Skeletal muscle tissue (tissue), 3 donors: ENCODE measurements at regions not wholly inside any gene's neighbourhood (a gene's known extent, or its start where the extent isn't known, plus 50 kb on each side); places are given as distances from the start of the nearest gene placed in this dataset.

Experiments used
- H3K27ac ChIP-seq: one replicate; pipeline ENCODE4 v1.7.0; 2013; ENCODE audit warnings: mild to moderate bottlenecking, low read depth, low read length, inconsistent platforms
- H3K27me3 ChIP-seq, 3 donors: one replicate each; pipeline ENCODE4 v1.7.0; 2013; ENCODE audit warnings: low read length in 3 of 3; ENCODE audit not compliant: control insufficient read depth in 3 of 3, insufficient read depth in 3 of 3
- H3K36me3 ChIP-seq, 3 donors: one replicate each; pipeline ENCODE4 v1.7.0; 2013; ENCODE audit warnings: low read length in 3 of 3; ENCODE audit not compliant: control insufficient read depth in 3 of 3, insufficient read depth in 3 of 3
- H3K4me1 ChIP-seq, 3 donors: one replicate each; pipeline ENCODE4 v1.7.0; 2013; ENCODE audit warnings: low read length in 3 of 3, mild to moderate bottlenecking in 3 of 3; ENCODE audit not compliant: control insufficient read depth in 3 of 3, insufficient read depth in 3 of 3
- H3K4me3 ChIP-seq, 3 donors: one replicate each; pipeline ENCODE4 v1.7.0; 2013; ENCODE audit warnings: low read length in 3 of 3
- H3K9ac ChIP-seq, 3 donors: one replicate each; pipeline ENCODE4 v1.7.0; 2013; ENCODE audit warnings: low read length in 3 of 3, mild to moderate bottlenecking in 3 of 3, moderate library complexity in 2 of 3, low read depth in 1 of 3
- H3K9me3 ChIP-seq, 3 donors: one replicate each; pipeline ENCODE4 v1.7.0; 2013; ENCODE audit warnings: low read length in 3 of 3; ENCODE audit not compliant: control insufficient read depth in 3 of 3
- donor health status: Osteomylitis.

DNA sequence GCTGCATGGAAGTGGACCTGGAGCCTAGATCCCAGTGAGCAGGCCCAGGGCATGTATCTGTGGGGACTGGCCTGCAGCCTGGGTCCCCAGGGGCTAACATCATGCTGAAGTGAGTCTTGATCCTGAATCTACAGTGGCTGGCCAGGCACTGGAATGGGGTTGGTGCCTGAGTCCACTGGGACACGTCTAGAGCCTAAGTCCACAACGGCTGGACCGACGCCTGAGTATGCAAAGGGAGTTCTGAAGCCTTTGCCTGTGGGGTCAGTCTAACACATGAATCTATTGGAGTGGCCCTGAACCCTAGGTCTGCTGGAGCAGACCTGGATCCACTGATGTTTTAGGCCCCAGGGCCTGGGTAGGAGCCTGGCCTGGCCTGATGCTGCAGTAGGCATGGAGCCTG lies 665.5 kb downstream of the DCDC2C start:
- no peaks in the 10 kb centered on the region for H3K27me3 ChIP-seq
- H3K4me3 ChIP-seq = no peak overlapping the region
- H3K36me3 ChIP-seq = no peaks in the 10 kb centered on the region
- no peaks in the 10 kb centered on the region for H3K4me1 ChIP-seq
- H3K9ac ChIP-seq = no peak overlapping the region
- H3K27ac ChIP-seq = no peak overlapping the region
- peaks cover 0 to 6% (median 0%) of the 10 kb centered on the region in 3 donors for H3K9me3 ChIP-seq

DNA sequence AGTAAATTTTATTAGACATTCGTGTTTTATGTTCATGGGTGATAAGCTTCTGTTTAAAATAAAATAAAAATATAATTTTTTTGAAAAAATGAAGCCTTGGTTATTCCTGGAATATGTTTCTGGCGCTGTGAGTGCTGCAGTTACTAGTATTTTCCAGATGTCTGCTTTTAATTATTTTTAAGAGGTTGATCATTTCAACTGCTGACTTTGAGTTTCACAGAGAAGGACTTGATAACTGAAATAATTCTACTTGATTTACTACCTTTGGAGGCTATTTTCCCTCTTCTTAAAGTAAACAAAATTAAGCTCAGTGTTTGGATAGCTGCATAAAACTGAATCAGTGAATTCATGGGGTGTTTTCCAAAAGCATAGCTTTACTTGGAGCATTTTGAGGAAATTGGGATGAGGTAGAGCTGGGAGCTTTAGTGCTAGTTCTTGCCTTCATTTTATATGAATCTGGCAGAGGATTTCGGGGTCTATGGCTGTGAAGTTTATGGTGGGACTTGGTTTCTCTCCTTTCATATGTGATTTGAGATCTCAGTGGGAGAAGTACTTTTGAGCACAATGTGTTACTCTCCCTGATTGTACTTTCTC lies 666.5 kb downstream of the DCDC2C start:
- Histone ChIP-seq H3K36me3 (no peaks in the 10 kb centered on the region), H3K27ac (no peak overlapping the region)

DNA sequence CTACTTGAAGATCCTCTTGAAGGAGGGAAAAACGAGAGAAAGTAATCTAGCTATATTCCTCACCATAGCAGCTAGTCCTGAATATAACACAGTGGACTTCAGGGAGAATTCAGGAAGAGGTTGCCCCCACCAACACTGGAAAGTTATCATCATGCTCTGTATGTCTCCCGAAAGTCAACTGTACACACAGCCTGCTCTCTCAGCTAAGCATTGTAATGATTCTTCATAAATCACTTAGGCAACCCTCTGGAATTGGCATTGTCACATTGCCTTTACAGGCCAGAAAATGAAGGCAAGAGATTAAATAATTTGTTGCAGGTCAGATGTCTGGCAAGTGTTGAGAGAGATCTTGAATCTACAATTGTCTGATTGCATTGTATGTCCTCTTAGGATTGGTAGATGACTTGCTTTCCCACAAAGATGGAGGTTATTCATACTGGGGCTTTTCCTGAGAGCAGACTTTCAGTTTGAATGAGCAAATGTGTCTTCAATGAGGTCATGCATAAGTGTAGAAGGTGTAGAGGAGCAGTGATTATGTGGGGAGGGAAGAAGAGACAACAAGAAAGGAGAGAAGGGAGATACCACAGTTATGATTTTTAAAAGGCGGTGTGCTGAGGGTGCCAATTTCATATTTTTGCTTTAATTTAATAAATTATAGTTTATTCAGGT lies 667.2 kb downstream of the DCDC2C start:
- H3K36me3 ChIP-seq = no peaks in the 10 kb centered on the region
- peaks cover 0 to 6% (median 0%) of the 10 kb centered on the region in 3 donors for H3K9me3 ChIP-seq
- no peak overlapping the region for H3K4me3 ChIP-seq
- H3K27ac ChIP-seq = no peak overlapping the region
- H3K27me3 ChIP-seq = no peaks in the 10 kb centered on the region
- H3K9ac ChIP-seq = no peak overlapping the region
- no peaks in the 10 kb centered on the region for H3K4me1 ChIP-seq

More for the DNA sequence above, 666.5 kb downstream of the DCDC2C start:
- Histone ChIP-seq H3K27me3 (no peaks in the 10 kb centered on the region), H3K9me3 (peaks cover 0 to 6% (median 0%) of the 10 kb centered on the region in 3 donors), H3K4me1 (no peaks in the 10 kb centered on the region), H3K4me3 (no peak overlapping the region), H3K9ac (no peak overlapping the region)

DNA sequence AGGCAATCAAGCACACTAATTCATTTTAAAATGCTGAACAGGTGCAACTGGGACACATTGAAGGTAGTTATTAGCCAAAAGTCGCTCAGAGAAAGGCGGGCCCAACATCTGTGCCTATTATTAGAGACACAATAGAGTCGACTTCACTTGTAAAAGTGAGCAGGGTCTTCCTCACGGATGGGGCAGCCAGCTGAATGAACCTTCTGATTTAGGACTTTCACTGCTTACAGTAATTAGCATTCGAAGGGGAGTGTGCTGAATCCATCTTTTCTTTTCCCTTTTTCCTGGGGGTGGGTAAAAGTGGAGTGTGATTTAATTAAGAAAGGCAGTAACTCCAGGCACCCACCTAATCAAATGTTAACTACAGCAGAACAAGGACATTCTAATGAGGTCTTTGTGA lies 677.7 kb downstream of the DCDC2C start:
- Histone ChIP-seq H3K36me3 (no peaks in the 10 kb centered on the region), H3K27ac (no peak overlapping the region), H3K9me3 (no peaks in the 10 kb centered on the region), H3K9ac (no peak overlapping the region), H3K27me3 (no peaks in the 10 kb centered on the region), H3K4me3 (no peak overlapping the region), H3K4me1 (no peaks in the 10 kb centered on the region)

DNA sequence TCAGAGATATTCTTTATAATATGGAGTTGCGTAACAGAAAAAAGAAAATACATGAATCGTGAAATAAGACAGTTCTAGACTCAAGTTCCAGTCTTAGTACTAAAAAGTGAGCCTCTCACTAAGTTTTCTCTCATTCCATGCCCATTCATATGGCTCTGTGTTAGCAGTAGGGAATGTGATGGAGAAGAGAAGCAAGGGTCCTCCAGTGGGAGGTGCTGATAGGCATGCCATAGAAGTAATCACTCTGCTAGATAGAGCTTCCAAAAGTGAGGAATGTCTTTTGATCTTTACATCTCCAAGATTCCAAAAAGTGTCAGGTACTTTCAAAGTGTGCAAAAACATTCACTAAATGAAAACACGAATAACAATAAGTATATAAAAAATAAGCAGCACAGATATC lies 678.4 kb downstream of the DCDC2C start:
- Histone ChIP-seq H3K4me1 (no peaks in the 10 kb centered on the region), H3K36me3 (no peaks in the 10 kb centered on the region), H3K9ac (no peak overlapping the region), H3K9me3 (no peaks in the 10 kb centered on the region), H3K27me3 (no peaks in the 10 kb centered on the region), H3K4me3 (no peak overlapping the region), H3K27ac (no peak overlapping the region)

DNA sequence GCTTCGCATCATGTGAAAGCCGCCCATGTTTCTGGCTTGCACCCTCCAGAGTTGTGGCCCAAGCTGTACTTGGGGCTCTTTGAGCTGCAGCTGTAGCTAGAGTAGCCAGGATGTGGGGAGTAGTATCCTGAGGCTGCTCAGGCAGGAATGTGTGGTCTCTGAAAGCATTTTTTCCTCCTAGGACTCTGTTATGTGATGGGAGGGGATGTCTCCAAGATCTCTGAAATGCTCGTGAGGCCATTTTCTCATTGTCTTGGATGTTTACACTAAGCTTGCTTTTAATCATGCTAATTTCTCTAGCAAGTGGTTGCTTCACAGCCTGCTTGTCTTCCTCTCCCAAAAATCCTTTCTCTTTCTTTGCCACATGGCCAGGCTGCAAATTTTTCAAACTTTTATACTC lies 687.6 kb downstream of the DCDC2C start:
- no peak overlapping the region for H3K27ac ChIP-seq
- no peaks in the 10 kb centered on the region for H3K36me3 ChIP-seq
- no peaks in the 10 kb centered on the region for H3K4me1 ChIP-seq
- H3K9me3 ChIP-seq = peaks cover 0 to 2% (median 0%) of the 10 kb centered on the region in 3 donors
- no peaks in the 10 kb centered on the region for H3K27me3 ChIP-seq
- H3K4me3 ChIP-seq = no peak overlapping the region
- H3K9ac ChIP-seq = no peak overlapping the region

DNA sequence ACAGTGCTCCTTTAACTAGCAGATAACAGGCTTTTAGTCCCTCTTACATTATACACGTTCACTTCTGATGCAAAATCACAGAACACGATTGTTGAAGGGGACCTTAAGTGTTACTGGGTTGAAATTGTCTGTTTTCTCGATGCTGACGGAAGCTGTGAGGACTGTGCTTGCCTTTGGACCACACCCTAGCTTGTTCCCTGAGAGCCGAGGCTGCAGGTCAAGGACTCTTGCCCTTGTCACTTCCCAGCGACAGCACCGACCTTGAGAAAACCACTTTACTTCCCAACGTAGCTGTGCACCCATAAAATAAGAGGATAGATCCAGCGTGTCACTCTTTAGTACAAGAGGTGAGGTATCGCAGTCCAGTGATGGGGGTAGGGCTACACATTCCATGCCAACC lies 701.0 kb downstream of the DCDC2C start:
- no peaks in the 10 kb centered on the region for H3K36me3 ChIP-seq
- peaks cover 0 to 3% (median 0%) of the 10 kb centered on the region in 3 donors for H3K9me3 ChIP-seq
- H3K27me3 ChIP-seq = no peaks in the 10 kb centered on the region
- H3K27ac ChIP-seq = no peak overlapping the region
- H3K9ac ChIP-seq = no peak overlapping the region
- H3K4me3 ChIP-seq = no peak overlapping the region
- no peaks in the 10 kb centered on the region for H3K4me1 ChIP-seq

DNA sequence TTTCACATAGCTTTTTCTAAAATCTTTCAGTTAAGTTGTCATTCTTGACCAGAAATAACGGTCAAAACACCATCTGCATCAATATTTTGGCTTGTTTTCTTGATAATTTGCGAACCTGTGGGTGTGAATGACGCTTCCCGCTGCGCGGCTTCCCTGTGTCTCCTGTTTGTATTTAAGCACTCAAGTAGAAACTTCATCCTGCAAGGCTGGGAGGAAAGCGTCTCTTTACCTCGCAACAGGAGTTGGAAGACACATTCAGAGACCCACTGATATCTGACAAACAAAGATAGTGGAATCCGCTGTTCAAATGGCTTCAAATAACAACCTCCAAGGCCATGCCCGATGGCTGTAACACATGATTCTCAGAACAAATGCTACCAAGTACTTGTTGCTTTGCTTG lies 704.9 kb downstream of the DCDC2C start:
- H3K4me3 ChIP-seq = no peak overlapping the region
- no peaks in the 10 kb centered on the region for H3K27me3 ChIP-seq
- no peak overlapping the region for H3K27ac ChIP-seq
- H3K9me3 ChIP-seq = no peaks in the 10 kb centered on the region
- no peaks in the 10 kb centered on the region for H3K36me3 ChIP-seq
- H3K4me1 ChIP-seq = no peaks in the 10 kb centered on the region
- H3K9ac ChIP-seq = no peak overlapping the region

DNA sequence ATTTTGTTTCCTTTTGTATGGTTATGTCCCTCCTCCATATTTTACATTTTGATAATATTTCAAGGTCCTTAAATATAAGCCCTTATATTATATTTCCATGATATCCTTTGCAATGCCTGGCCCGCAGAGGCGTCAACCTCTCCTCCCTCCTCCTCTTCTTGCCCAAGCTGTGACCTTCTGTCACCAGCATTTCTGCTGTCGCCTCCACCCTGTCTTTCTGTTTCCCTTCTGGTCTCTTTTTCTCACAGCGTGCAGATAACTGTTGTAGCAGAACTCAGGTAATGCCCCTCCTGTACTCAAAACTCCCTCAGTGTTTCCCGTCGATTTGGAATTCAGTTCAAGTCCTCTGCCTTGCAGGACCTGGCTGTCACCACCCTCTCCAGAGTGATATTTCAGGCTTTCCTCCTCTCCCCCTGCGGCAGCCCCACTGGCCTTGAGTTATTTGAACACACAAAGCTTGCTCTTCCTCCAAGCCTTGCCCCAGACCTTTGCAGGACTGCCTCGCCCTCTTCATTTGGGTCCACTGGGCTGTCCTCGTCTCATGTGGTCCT lies 709.3 kb downstream of the DCDC2C start:
- no peak overlapping the region for H3K4me3 ChIP-seq
- no peak overlapping the region for H3K27ac ChIP-seq
- no peaks in the 10 kb centered on the region for H3K27me3 ChIP-seq
- H3K9ac ChIP-seq = no peak overlapping the region
- no peaks in the 10 kb centered on the region for H3K9me3 ChIP-seq
- no peaks in the 10 kb centered on the region for H3K36me3 ChIP-seq
- H3K4me1 ChIP-seq = no peaks in the 10 kb centered on the region

DNA sequence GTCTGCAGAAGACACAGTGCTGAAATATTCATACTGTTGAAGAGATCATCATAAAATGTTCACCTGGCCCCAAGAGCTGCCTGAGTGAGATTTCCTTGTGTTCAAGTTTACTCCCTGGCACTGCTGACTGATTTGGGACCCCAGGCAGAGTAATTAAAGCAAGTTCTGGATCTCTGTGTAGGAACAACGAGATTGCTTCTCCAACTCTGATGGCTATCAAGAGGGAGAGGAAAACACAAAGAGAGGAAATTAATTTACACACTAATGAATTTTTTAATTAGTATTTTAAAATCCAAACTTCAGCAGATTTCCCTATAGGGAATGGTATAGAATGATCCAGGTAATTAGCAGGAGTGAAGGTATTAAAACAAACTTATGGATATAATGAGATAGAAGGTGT lies 711.8 kb downstream of the DCDC2C start:
- Histone ChIP-seq H3K27ac (no peak overlapping the region), H3K4me1 (no peaks in the 10 kb centered on the region), H3K9me3 (no peaks in the 10 kb centered on the region), H3K4me3 (no peak overlapping the region), H3K9ac (no peak overlapping the region), H3K36me3 (no peaks in the 10 kb centered on the region), H3K27me3 (no peaks in the 10 kb centered on the region)
